ENCODE measurements at regions not wholly inside any gene's neighbourhood (a gene's known extent, or its start where the extent isn't known, plus 50 kb on each side); places are given as distances from the start of the nearest gene placed in this dataset.
"Not testable (repeated sequence)": the region's sequence is repeated elsewhere in the genome, so short reads cannot be mapped to it uniquely, and the experiment has no call there.

GRCh38 chr7:82624337-82624736 is 180.8 kb upstream of the CACNA2D1 start:
- no peak for DNase-seq

- DNase-seq = no peak
These were observed 180.2 kb upstream of the CACNA2D1 start for GRCh38 chr7:82623812-82624211.

- DNase-seq = no peak
These were observed 173.6 kb upstream of the CACNA2D1 start for GRCh38 chr7:82617156-82617555.

GRCh38 chr7:82616059-82616728 is 172.6 kb upstream of the CACNA2D1 start:
- no peak for DNase-seq

GRCh38 chr7:82615527-82615926 is 171.9 kb upstream of the CACNA2D1 start:
- no peak for DNase-seq

- DNase-seq = no peak
These were observed 166.2 kb upstream of the CACNA2D1 start for GRCh38 chr7:82609746-82610145.

GRCh38 chr7:82605247-82605864 is 161.8 kb upstream of the CACNA2D1 start:
- peak; percentile 78 for DNase-seq

- no peak for DNase-seq
These were observed 158.5 kb upstream of the CACNA2D1 start for GRCh38 chr7:82602066-82602465.

GRCh38 chr7:82600531-82600930 is 157.0 kb upstream of the CACNA2D1 start:
- DNase-seq = peak; percentile 70

GRCh38 chr7:82599895-82600294 is 156.3 kb upstream of the CACNA2D1 start:
- DNase-seq = no peak

- no peak for DNase-seq
These were observed 155.4 kb upstream of the CACNA2D1 start for GRCh38 chr7:82598958-82599357.

- DNase-seq = peak; percentile 67
These were observed 152.2 kb upstream of the CACNA2D1 start for GRCh38 chr7:82595795-82596194.

GRCh38 chr7:82595176-82595575 is 151.6 kb upstream of the CACNA2D1 start:
- peak; percentile 92 for DNase-seq

GRCh38 chr7:82594665-82595064 is 151.1 kb upstream of the CACNA2D1 start:
- DNase-seq = peak; percentile 96

GRCh38 chr7:82593780-82594179 is 150.2 kb upstream of the CACNA2D1 start:
- peak; percentile 94 for DNase-seq

GRCh38 chr7:82592416-82592815 is 148.8 kb upstream of the CACNA2D1 start:
- no peak for DNase-seq

- no peak for DNase-seq
These were observed 135.5 kb upstream of the CACNA2D1 start for GRCh38 chr7:82579047-82579446.

GRCh38 chr7:82578430-82578829 is 134.9 kb upstream of the CACNA2D1 start:
- DNase-seq = no peak

- peak; percentile 96 for DNase-seq
These were observed 128.8 kb upstream of the CACNA2D1 start for GRCh38 chr7:82572195-82572880.

- not testable (repeated sequence) for DNase-seq
These were observed 127.5 kb upstream of the CACNA2D1 start for GRCh38 chr7:82571047-82571446.

GRCh38 chr7:82567841-82568240 is 124.3 kb upstream of the CACNA2D1 start:
- DNase-seq = peak; percentile 46

- no peak for DNase-seq
These were observed 123.8 kb upstream of the CACNA2D1 start for GRCh38 chr7:82567356-82567755.

GRCh38 chr7:82566752-82567151 is 123.2 kb upstream of the CACNA2D1 start:
- peak; percentile 82 for DNase-seq

GRCh38 chr7:82562716-82563404 is 119.3 kb upstream of the CACNA2D1 start:
- DNase-seq = peak; percentile 56
